A549 (cell line): ENCODE measurements at regions not wholly inside any gene's neighbourhood (a gene's known extent, or its start where the extent isn't known, plus 50 kb on each side); places are given as distances from the start of the nearest gene placed in this dataset.

Experiments used
- ATAC-seq, 2 experiments: fragments of 200-7000 bp in 1 of 2; fragments of >200 bp in 1 of 2; cut with Nextera tagmentation in 1 of 2; cut with Tn5 transposase in 1 of 2; 3 replicates each; pipeline versions ENCODE4 v1.8.0 to v1.9.1; 2018 to 2020; ENCODE audit warnings: mild to moderate bottlenecking in 1 of 2, moderate library complexity in 1 of 2
- CTCF ChIA-PET: fragments of 300-600 bp; sonication (Branson Sonifier 250); formaldehyde crosslinking; extraction: SDS; loops from one replicate; lab custom pipeline; 2021; ENCODE audit warnings: antibody characterized with exemption, inconsistent platforms; lab: Yijun Ruan, JAX
- POLR2A ChIA-PET: fragments of 350-600 bp; formaldehyde crosslinking; extraction: SDS; loops from one replicate; lab custom pipeline; 2021; ENCODE audit warnings: antibody characterized with exemption, inconsistent platforms; lab: Yijun Ruan, JAX
- DNase-seq, 2 experiments: peaks; one replicate each; pipeline versions ENCODE4 v3.0.0 to v3.0.0-alpha.2; 2011 to 2016; ENCODE audit warnings: low read depth in 1 of 2, low spot score in 1 of 2
- FAIRE-seq: peaks from 2 replicates; lab custom pipeline; 2011; peaks lifted over from hg19 to GRCh38; lab: Jason Lieb, UNC
- H3K27ac ChIP-seq, 2 experiments: fragments of >200 bp; sonication (Bioruptor Twin); formaldehyde crosslinking; 3 replicates each; pipeline ENCODE4 v1.5.1; 2016 to 2017
- H3K4me1 ChIP-seq: fragments of >200 bp; sonication (Bioruptor Twin); formaldehyde crosslinking; 3 replicates; pipeline ENCODE4 v1.6.1; 2016
- H3K4me2 ChIP-seq: fragments of >200 bp; sonication (Bioruptor Twin); formaldehyde crosslinking; 3 replicates; pipeline ENCODE4 v1.6.1; 2016
- H3K4me3 ChIP-seq: fragments of >200 bp; sonication (Bioruptor Twin); formaldehyde crosslinking; 3 replicates; pipeline ENCODE4 v1.5.1; 2016
- H3K9me3 ChIP-seq: fragments of >200 bp; sonication (Bioruptor Twin); formaldehyde crosslinking; 3 replicates; pipeline ENCODE4 v1.6.1; 2016
- CBX2 ChIP-seq: fragments of 200-600 bp; sonication (generic); IDR thresholded peaks from 2 replicates; pipeline ENCODE4 v1.6.1; 2016; ENCODE audit warnings: low read depth, mild to moderate bottlenecking, borderline replicate concordance
- EP300 ChIP-seq, 2 experiments: fragments of >200 bp; sonication (Bioruptor Twin); formaldehyde crosslinking; IDR thresholded peaks; 2 replicates in 1 of 2; 3 replicates in 1 of 2; pipeline ENCODE4 v1.6.1; 2016 to 2017
- HDAC2 ChIP-seq: fragments of 200-600 bp; sonication (generic); IDR thresholded peaks from 2 replicates; pipeline ENCODE4 v1.6.1; 2016
- HOXA7 ChIP-seq: fragments of 250-450 bp; sonication (Bioruptor Pico); IDR thresholded peaks from 2 replicates; pipeline ENCODE4 v1.5.0; 2020; ENCODE audit warnings: mild to moderate bottlenecking, moderate library complexity
- HOXB13 ChIP-seq: fragments of 250-450 bp; sonication (Bioruptor Pico); IDR thresholded peaks from 2 replicates; pipeline ENCODE4 v1.5.0; 2020; ENCODE audit warnings: low read depth, mild to moderate bottlenecking, moderate library complexity
- JUNB ChIP-seq: fragments of >200 bp; sonication (Bioruptor Twin); formaldehyde crosslinking; IDR thresholded peaks from 2 replicates; pipeline ENCODE4 v1.6.1; 2016
- KDM5A ChIP-seq: fragments of 200-600 bp; sonication (generic); IDR thresholded peaks from 2 replicates; pipeline ENCODE4 v1.6.1; 2016; ENCODE audit warnings: antibody characterized with exemption, mild to moderate bottlenecking
- MAFK ChIP-seq: fragments of 450-650 bp; IDR thresholded peaks from 2 replicates; pipeline ENCODE4 v1.6.1; 2014; ENCODE audit not compliant: partially characterized antibody
- MAZ ChIP-seq: fragments of 150-350 bp; IDR thresholded peaks from 2 replicates; pipeline ENCODE4 v1.6.1; 2014; ENCODE audit warnings: antibody characterized with exemption, low read depth, low read length, borderline replicate concordance
- MYC ChIP-seq: IDR thresholded peaks from 2 replicates; pipeline ENCODE4 v1.6.1; 2012; ENCODE audit warnings: mild to moderate bottlenecking, inconsistent platforms, low read length, improper control_type of control experiment, borderline replicate concordance
- NR3C1 ChIP-seq: fragments of >200 bp; sonication (Bioruptor Twin); formaldehyde crosslinking; IDR thresholded peaks from 3 replicates; pipeline ENCODE4 v1.6.1; 2017
- POLR2AphosphoS2 ChIP-seq: conservative IDR thresholded peaks from 2 replicates; pipeline ENCODE4 v1.6.1; 2012; ENCODE audit warnings: low read length, improper control_type of control experiment, inconsistent platforms
- RAD21 ChIP-seq, 2 experiments: fragments of >200 bp in 1 of 2; sonication (Bioruptor Twin) in 1 of 2; formaldehyde crosslinking in 1 of 2; IDR thresholded peaks in 1 of 2; conservative IDR thresholded peaks in 1 of 2; 2 replicates in 1 of 2; 3 replicates in 1 of 2; pipeline ENCODE4 v1.6.1; 2012 to 2018; ENCODE audit warnings: inconsistent platforms in 1 of 2
- RCOR1 ChIP-seq: fragments of 150-350 bp; IDR thresholded peaks from 2 replicates; pipeline ENCODE4 v1.6.1; 2014; ENCODE audit warnings: antibody characterized with exemption, low read length, low read depth
- RFX5 ChIP-seq: fragments of 450-650 bp; IDR thresholded peaks from 2 replicates; pipeline ENCODE4 v1.7.1; 2014; ENCODE audit warnings: antibody characterized with exemption, mild to moderate bottlenecking, moderate library complexity
- SMC3 ChIP-seq: fragments of >200 bp; sonication (Bioruptor Twin); formaldehyde crosslinking; IDR thresholded peaks from 3 replicates; pipeline ENCODE4 v1.6.1; 2018; ENCODE audit warnings: inconsistent platforms
- TP53 ChIP-seq: fragments of 250-450 bp; sonication (Bioruptor Pico); IDR thresholded peaks from 2 replicates; pipeline ENCODE4 v1.5.0; 2021; ENCODE audit warnings: mild to moderate bottlenecking, moderate library complexity
- ZFP36 ChIP-seq: fragments of 450-650 bp; IDR thresholded peaks from 2 replicates; pipeline ENCODE4 v1.6.1; 2014; ENCODE audit warnings: borderline replicate concordance; ENCODE audit not compliant: partially characterized antibody
- ZSCAN20 ChIP-seq: fragments of 250-450 bp; sonication (Bioruptor Pico); IDR thresholded peaks from 2 replicates; pipeline ENCODE4 v1.8.0; 2022; ENCODE audit warnings: mild to moderate bottlenecking, moderate library complexity
- WGBS: methylation state at CpG from one replicate; pipeline ENCODE4 v1.1.6; 2017; ENCODE audit errors: missing lambda C conversion rate; 5-methylcytosine and 5-hydroxymethylcytosine counted together
- TF ChIP-seq, protein P1 (sequence below): IDR thresholded peaks from 2 replicates; pipeline ENCODE4 v1.6.1; 2012
- TF ChIP-seq, protein P2 (sequence below): fragments of 150-350 bp; IDR thresholded peaks from 2 replicates; pipeline ENCODE4 v1.6.1; 2014; ENCODE audit warnings: low read depth, mild to moderate bottlenecking, low read length
- TF ChIP-seq, protein P3 (sequence below): fragments of >200 bp; sonication (Bioruptor Twin); formaldehyde crosslinking; IDR thresholded peaks from 3 replicates; pipeline ENCODE4 v1.5.1; 2016
- TF ChIP-seq, protein P4 (sequence below): fragments of 200-600 bp; sonication (generic); IDR thresholded peaks from 2 replicates; pipeline ENCODE4 v1.6.1; 2016; ENCODE audit warnings: antibody characterized with exemption, mild to moderate bottlenecking, moderate library complexity
- TF ChIP-seq, protein P5 (sequence below): fragments of 250-450 bp; sonication (Bioruptor Pico); IDR thresholded peaks from 2 replicates; pipeline ENCODE4 v1.5.0; 2021; ENCODE audit warnings: mild to moderate bottlenecking, moderate library complexity, borderline replicate concordance

DNA sequence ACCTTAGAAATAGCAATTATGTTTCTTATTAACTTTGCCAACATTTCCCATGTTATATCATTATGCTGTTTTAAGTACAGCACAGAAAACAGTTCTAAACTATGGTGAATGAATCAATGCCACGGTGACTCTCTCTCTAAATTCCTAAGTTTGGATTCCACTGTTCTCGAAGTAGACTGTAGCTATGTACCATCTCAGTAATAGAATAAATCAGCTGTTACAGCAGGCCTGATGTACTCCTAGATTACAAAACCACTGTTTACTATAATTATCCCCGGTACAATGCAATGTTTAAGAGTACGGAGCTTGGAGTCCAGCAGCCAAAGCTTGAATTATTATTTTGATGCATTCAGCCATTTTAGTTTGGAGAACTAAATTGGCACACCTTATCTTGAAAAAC lies 476.3 kb upstream of the SLITRK1 start:
- Histone ChIP-seq H3K27ac (no peak overlapping the region), H3K4me3 (no peak overlapping the region), H3K4me1 (no peaks in the 10 kb centered on the region), H3K4me2 (no peak overlapping the region), H3K9me3 (no peaks in the 10 kb centered on the region)
- TF ChIP-seq ZSCAN20 (CRISPR knock-in tag) (no peak), MAZ (no peak), HDAC2 (no peak), HOXB13 (no peak), RCOR1 (no peak), JUNB (no peak), POLR2AphosphoS2 (no peak), MYC (no peak), MAFK (no peak), HOXA7 (CRISPR knock-in tag) (no peak), RAD21 (conservative IDR thresholded peaks at IDR 0.05 in 1 of 2, IDR thresholded peaks at IDR 0.05 in 1 of 2) (no peak), SMC3 (no peak)
- TF ChIP-seq, protein P1, sequence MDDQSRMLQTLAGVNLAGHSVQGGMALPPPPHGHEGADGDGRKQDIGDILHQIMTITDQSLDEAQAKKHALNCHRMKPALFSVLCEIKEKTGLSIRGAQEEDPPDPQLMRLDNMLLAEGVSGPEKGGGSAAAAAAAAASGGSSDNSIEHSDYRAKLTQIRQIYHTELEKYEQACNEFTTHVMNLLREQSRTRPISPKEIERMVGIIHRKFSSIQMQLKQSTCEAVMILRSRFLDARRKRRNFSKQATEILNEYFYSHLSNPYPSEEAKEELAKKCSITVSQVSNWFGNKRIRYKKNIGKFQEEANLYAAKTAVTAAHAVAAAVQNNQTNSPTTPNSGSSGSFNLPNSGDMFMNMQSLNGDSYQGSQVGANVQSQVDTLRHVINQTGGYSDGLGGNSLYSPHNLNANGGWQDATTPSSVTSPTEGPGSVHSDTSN = no peak
- TF ChIP-seq, protein P2, sequence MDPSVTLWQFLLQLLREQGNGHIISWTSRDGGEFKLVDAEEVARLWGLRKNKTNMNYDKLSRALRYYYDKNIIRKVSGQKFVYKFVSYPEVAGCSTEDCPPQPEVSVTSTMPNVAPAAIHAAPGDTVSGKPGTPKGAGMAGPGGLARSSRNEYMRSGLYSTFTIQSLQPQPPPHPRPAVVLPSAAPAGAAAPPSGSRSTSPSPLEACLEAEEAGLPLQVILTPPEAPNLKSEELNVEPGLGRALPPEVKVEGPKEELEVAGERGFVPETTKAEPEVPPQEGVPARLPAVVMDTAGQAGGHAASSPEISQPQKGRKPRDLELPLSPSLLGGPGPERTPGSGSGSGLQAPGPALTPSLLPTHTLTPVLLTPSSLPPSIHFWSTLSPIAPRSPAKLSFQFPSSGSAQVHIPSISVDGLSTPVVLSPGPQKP = no peak
- FAIRE-seq = no peak
- DNase-seq = no peak
- POLR2A ChIA-PET = no interaction called here
- 35% methylated on average over 4 of the region's 4 CpGs for WGBS
- no peak for ATAC-seq
- CTCF ChIA-PET = no interaction called here

DNA sequence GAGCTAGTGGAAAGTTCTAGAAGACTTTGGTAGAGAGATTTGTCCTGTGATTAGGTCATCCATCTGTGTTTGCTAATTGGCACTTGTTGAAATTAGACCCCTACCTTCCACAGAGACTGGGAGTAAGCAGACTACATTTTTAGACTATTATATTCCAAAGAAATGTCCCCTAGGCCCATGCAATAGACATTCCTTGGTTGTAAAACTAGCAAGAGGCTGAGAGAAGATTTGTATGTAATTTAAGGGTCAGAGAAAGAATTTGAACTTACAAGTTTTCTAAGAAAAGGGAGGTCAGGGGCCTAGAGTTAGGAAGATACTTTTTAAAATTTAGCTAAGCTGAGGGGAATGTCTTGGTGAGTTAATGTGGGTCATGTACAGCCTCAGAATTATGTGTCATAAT lies 470.7 kb upstream of the SLITRK1 start:
- FAIRE-seq (no peak), DNase-seq (no peak)
- Histone ChIP-seq H3K4me2 (no peak overlapping the region), H3K9me3 (no peaks in the 10 kb centered on the region), H3K27ac (no peak overlapping the region), H3K4me1 (no peaks in the 10 kb centered on the region)
- ChIA-PET POLR2A (no interaction called here), CTCF (no interaction called here)
- TF ChIP-seq NR3C1 (no peak), EP300 (IDR thresholded peaks at IDR 0.05) (no peak), HOXA7 (CRISPR knock-in tag) (no peak), RCOR1 (no peak), RFX5 (no peak), ZFP36 (no peak), TP53 (CRISPR knock-in tag) (no peak), CBX2 (no peak), KDM5A (no peak), HOXB13 (no peak)
- TF ChIP-seq, protein P3, sequence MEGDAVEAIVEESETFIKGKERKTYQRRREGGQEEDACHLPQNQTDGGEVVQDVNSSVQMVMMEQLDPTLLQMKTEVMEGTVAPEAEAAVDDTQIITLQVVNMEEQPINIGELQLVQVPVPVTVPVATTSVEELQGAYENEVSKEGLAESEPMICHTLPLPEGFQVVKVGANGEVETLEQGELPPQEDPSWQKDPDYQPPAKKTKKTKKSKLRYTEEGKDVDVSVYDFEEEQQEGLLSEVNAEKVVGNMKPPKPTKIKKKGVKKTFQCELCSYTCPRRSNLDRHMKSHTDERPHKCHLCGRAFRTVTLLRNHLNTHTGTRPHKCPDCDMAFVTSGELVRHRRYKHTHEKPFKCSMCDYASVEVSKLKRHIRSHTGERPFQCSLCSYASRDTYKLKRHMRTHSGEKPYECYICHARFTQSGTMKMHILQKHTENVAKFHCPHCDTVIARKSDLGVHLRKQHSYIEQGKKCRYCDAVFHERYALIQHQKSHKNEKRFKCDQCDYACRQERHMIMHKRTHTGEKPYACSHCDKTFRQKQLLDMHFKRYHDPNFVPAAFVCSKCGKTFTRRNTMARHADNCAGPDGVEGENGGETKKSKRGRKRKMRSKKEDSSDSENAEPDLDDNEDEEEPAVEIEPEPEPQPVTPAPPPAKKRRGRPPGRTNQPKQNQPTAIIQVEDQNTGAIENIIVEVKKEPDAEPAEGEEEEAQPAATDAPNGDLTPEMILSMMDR = no peak
- TF ChIP-seq, protein P4, sequence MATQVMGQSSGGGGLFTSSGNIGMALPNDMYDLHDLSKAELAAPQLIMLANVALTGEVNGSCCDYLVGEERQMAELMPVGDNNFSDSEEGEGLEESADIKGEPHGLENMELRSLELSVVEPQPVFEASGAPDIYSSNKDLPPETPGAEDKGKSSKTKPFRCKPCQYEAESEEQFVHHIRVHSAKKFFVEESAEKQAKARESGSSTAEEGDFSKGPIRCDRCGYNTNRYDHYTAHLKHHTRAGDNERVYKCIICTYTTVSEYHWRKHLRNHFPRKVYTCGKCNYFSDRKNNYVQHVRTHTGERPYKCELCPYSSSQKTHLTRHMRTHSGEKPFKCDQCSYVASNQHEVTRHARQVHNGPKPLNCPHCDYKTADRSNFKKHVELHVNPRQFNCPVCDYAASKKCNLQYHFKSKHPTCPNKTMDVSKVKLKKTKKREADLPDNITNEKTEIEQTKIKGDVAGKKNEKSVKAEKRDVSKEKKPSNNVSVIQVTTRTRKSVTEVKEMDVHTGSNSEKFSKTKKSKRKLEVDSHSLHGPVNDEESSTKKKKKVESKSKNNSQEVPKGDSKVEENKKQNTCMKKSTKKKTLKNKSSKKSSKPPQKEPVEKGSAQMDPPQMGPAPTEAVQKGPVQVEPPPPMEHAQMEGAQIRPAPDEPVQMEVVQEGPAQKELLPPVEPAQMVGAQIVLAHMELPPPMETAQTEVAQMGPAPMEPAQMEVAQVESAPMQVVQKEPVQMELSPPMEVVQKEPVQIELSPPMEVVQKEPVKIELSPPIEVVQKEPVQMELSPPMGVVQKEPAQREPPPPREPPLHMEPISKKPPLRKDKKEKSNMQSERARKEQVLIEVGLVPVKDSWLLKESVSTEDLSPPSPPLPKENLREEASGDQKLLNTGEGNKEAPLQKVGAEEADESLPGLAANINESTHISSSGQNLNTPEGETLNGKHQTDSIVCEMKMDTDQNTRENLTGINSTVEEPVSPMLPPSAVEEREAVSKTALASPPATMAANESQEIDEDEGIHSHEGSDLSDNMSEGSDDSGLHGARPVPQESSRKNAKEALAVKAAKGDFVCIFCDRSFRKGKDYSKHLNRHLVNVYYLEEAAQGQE = no peak
- TF ChIP-seq, protein P5, sequence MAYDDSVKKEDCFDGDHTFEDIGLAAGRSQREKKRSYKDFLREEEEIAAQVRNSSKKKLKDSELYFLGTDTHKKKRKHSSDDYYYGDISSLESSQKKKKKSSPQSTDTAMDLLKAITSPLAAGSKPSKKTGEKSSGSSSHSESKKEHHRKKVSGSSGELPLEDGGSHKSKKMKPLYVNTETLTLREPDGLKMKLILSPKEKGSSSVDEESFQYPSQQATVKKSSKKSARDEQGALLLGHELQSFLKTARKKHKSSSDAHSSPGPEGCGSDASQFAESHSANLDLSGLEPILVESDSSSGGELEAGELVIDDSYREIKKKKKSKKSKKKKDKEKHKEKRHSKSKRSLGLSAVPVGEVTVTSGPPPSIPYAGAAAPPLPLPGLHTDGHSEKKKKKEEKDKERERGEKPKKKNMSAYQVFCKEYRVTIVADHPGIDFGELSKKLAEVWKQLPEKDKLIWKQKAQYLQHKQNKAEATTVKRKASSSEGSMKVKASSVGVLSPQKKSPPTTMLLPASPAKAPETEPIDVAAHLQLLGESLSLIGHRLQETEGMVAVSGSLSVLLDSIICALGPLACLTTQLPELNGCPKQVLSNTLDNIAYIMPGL (CRISPR knock-in tag) = no peak
- TF ChIP-seq, all 56 proteins: peak for 0
- no peak overlapping the region for H3K4me3 ChIP-seq
- ATAC-seq = no peak
